GM19463 (cell line): ENCODE measurements at regions not wholly inside any gene's neighbourhood (a gene's known extent, or its start where the extent isn't known, plus 50 kb on each side); places are given as distances from the start of the nearest gene placed in this dataset.
"Not testable (repeated sequence)": the region's sequence is repeated elsewhere in the genome, so short reads cannot be mapped to it uniquely, and the experiment has no call there.

Experiments used
- ATAC-seq: cut with Tn5 transposase; IDR thresholded peaks from one replicate; pipeline ENCODE4 v1.9.1; 2021; ENCODE audit warnings: mild to moderate bottlenecking, moderate library complexity; ENCODE audit not compliant: unreplicated experiment

- no peak for ATAC-seq
Observed at GRCh38 chr11:33532257-33532656, 168.4 kb downstream of the C11orf91 start.

- no peak for ATAC-seq
Observed at GRCh38 chr11:33531743-33532181, 168.9 kb downstream of the C11orf91 start.

GRCh38 chr11:33530815-33531214 lies 169.8 kb downstream of the C11orf91 start:
- ATAC-seq: no peak

GRCh38 chr11:33529461-33529860 lies 171.2 kb downstream of the C11orf91 start:
- ATAC-seq: no peak

- ATAC-seq: not testable (repeated sequence)
Observed at GRCh38 chr11:33527738-33528137, 172.9 kb downstream of the C11orf91 start.

GRCh38 chr11:33525789-33526188 lies 174.8 kb downstream of the C11orf91 start:
- ATAC-seq: no peak

- ATAC-seq: no peak
Observed at GRCh38 chr11:33521384-33521783, 179.2 kb downstream of the C11orf91 start.

GRCh38 chr11:33520112-33520511 lies 180.5 kb downstream of the C11orf91 start:
- no peak for ATAC-seq

- no peak for ATAC-seq
Observed at GRCh38 chr11:33515347-33515746, 185.3 kb downstream of the C11orf91 start.

- no peak for ATAC-seq
Observed at GRCh38 chr11:33514079-33514925, 186.3 kb downstream of the C11orf91 start.

GRCh38 chr11:33509632-33510031 lies 191.0 kb downstream of the C11orf91 start:
- ATAC-seq: no peak

- no peak for ATAC-seq
Observed at GRCh38 chr11:33507967-33508366, 192.7 kb downstream of the C11orf91 start.

GRCh38 chr11:33507356-33507755 lies 193.3 kb downstream of the C11orf91 start:
- ATAC-seq: no peak

GRCh38 chr11:33505093-33505492 lies 195.5 kb downstream of the C11orf91 start:
- no peak for ATAC-seq

- no peak for ATAC-seq
Observed at GRCh38 chr11:33500861-33501479, 199.7 kb downstream of the C11orf91 start.

- no peak for ATAC-seq
Observed at GRCh38 chr11:33500332-33500731, 200.3 kb downstream of the C11orf91 start.

- ATAC-seq: no peak
Observed at GRCh38 chr11:33492596-33492995, 208.0 kb downstream of the C11orf91 start.

GRCh38 chr11:33490842-33491370 lies 209.7 kb downstream of the C11orf91 start:
- ATAC-seq: no peak

GRCh38 chr11:33488971-33489370 lies 211.7 kb downstream of the C11orf91 start:
- no peak for ATAC-seq

GRCh38 chr11:33480626-33481025 lies 220.0 kb downstream of the C11orf91 start:
- ATAC-seq: no peak

GRCh38 chr11:33479231-33479630 lies 221.4 kb downstream of the C11orf91 start:
- no peak for ATAC-seq

- peak; percentile 51 for ATAC-seq
Observed at GRCh38 chr11:33478111-33478573, 221.0 kb downstream of the HIPK3 start.
